ENCODE measurements at regions not wholly inside any gene's neighbourhood (a gene's known extent, or its start where the extent isn't known, plus 50 kb on each side); places are given as distances from the start of the nearest gene placed in this dataset.

DNA sequence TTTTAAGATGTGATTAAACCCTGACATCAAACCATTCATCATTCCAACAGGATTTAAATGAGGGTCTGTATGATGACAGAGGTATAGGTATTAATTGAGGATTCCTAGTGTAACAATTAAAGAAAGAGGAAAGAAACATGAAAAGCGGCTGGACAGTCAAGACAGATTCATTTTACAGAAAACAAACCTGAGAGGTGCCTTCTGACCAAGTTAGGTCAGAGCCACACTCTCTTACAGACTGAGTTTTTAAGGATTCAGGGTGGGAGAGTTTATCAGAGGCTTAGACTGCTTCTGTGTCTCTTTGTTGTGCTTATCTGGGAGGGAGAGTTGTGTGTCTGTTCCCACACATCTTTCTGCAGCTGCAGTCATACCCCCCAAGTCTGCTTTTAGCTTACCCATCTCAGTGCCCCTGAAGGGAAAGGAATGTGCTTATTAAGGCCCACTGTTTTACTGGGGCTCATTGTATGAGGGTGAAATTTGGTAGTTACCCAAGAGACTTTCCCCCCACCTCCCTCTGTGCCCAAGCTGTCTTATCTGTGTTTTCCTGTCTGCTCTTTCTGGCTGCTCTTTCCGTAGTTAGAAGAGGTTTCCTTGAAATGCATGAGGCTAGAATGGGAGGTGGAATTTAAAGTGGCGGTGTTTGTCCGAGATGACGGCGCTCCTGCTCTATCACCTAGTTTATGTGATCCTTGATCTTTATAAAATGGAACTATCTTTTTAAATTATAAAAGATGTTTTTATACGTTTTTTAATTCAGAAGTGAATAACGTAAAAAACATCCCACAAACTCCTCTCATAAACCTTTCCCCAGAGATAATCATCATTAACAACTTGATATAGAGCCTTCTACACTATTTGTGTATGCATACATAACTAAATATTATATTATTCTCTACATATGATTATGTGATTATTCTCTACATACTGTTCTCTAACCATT, 96.0 kb upstream of the TNFSF4 start (continued):
- TF ChIP-seq ZNF431 (CRISPR knock-in tag; IDR thresholded peaks at IDR 0.05) (no peak), PML (IDR thresholded peaks at IDR 0.05; ENCODE audit: low read length) (no peak), SUPT5H (IDR thresholded peaks at IDR 0.05) (no peak), KAT2B (IDR thresholded peaks at IDR 0.05; ENCODE audit: low read depth, low read length) (no peak), CC2D1A (IDR thresholded peaks at IDR 0.05) (0 out of 2 replicates have a peak, but pooled peaks have one; percentile 71), SMAD3 (CRISPR knock-in tag; conservative IDR thresholded peaks at IDR 0.05) (0 out of 2 replicates have a peak, but pooled peaks have one; percentile 46), SMC3 (conservative IDR thresholded peaks at IDR 0.05; ENCODE audit: insufficient read depth, low read depth, low read length) (no peak), BRF1 (IDR thresholded peaks at IDR 0.05; ENCODE audit: borderline replicate concordance, extremely low read depth, insufficient read length) (no peak), NUFIP1 (IDR thresholded peaks at IDR 0.05; ENCODE audit: partially characterized antibody) (no peak), RUNX1 (IDR thresholded peaks at IDR 0.05; ENCODE audit: low read depth) (no peak), MYBL2 (IDR thresholded peaks at IDR 0.05; ENCODE audit: low read depth) (no peak; the same call in 1 of the 2 replicates), MYBL2 (CRISPR knock-in tag; IDR thresholded peaks at IDR 0.05; ENCODE audit: borderline replicate concordance) (no peak), FUS (optimal IDR thresholded peaks at IDR 0.05; ENCODE audit: low read depth, low read length) (no peak), CEBPG (CRISPR knock-in tag; IDR thresholded peaks at IDR 0.05) (no peak), CEBPG (tag; conservative IDR thresholded peaks at IDR 0.05 in 1 of 2, IDR thresholded peaks at IDR 0.05 in 1 of 2) (no peak), HDAC1 (IDR thresholded peaks at IDR 0.05) (peak in 1 of 2 experiments; percentile 63; a peak in 2 of 4 replicates), ZFPM2 (CRISPR knock-in tag; IDR thresholded peaks at IDR 0.05) (no peak), KAT7 (CRISPR knock-in tag; IDR thresholded peaks at IDR 0.05; ENCODE audit: borderline replicate concordance) (no peak), EGR1 (conservative IDR thresholded peaks at IDR 0.05) (no peak), ZNF253 (CRISPR knock-in tag; conservative IDR thresholded peaks at IDR 0.05) (no peak), KLF1 (tag; IDR thresholded peaks at IDR 0.05) (no peak), ZC3H11A (IDR thresholded peaks at IDR 0.05; ENCODE audit: low read depth, low read length) (no peak), MTF1 (CRISPR knock-in tag; IDR thresholded peaks at IDR 0.05; ENCODE audit: borderline replicate concordance) (no peak), BCOR (IDR thresholded peaks at IDR 0.05) (peak; percentile 56; the same call in 1 of the 2 replicates), BRD9 (IDR thresholded peaks at IDR 0.05; ENCODE audit: low read depth, partially characterized antibody) (peak; percentile 64)
- TF ChIP-seq, protein P1, sequence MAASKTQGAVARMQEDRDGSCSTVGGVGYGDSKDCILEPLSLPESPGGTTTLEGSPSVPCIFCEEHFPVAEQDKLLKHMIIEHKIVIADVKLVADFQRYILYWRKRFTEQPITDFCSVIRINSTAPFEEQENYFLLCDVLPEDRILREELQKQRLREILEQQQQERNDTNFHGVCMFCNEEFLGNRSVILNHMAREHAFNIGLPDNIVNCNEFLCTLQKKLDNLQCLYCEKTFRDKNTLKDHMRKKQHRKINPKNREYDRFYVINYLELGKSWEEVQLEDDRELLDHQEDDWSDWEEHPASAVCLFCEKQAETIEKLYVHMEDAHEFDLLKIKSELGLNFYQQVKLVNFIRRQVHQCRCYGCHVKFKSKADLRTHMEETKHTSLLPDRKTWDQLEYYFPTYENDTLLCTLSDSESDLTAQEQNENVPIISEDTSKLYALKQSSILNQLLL (CRISPR knock-in tag; IDR thresholded peaks at IDR 0.05; ENCODE audit: borderline replicate concordance) = no peak
- TF ChIP-seq, protein P2, sequence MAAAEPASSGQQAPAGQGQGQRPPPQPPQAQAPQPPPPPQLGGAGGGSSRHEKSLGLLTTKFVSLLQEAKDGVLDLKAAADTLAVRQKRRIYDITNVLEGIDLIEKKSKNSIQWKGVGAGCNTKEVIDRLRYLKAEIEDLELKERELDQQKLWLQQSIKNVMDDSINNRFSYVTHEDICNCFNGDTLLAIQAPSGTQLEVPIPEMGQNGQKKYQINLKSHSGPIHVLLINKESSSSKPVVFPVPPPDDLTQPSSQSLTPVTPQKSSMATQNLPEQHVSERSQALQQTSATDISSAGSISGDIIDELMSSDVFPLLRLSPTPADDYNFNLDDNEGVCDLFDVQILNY (CRISPR knock-in tag; IDR thresholded peaks at IDR 0.05) = no peak
- TF ChIP-seq, protein P3, sequence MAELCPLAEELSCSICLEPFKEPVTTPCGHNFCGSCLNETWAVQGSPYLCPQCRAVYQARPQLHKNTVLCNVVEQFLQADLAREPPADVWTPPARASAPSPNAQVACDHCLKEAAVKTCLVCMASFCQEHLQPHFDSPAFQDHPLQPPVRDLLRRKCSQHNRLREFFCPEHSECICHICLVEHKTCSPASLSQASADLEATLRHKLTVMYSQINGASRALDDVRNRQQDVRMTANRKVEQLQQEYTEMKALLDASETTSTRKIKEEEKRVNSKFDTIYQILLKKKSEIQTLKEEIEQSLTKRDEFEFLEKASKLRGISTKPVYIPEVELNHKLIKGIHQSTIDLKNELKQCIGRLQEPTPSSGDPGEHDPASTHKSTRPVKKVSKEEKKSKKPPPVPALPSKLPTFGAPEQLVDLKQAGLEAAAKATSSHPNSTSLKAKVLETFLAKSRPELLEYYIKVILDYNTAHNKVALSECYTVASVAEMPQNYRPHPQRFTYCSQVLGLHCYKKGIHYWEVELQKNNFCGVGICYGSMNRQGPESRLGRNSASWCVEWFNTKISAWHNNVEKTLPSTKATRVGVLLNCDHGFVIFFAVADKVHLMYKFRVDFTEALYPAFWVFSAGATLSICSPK (IDR thresholded peaks at IDR 0.05; ENCODE audit: borderline replicate concordance) = no peak
